HUDEP-2 (cell line): ENCODE measurements at regions not wholly inside any gene's neighbourhood (a gene's known extent, or its start where the extent isn't known, plus 50 kb on each side); places are given as distances from the start of the nearest gene placed in this dataset.
"Not testable (repeated sequence)": the region's sequence is repeated elsewhere in the genome, so short reads cannot be mapped to it uniquely, and the experiment has no call there.

Source experiments
- DNase-seq, 76 experiments: peaks; one replicate each; lab custom pipeline; 2025; ENCODE audit not compliant: unreplicated experiment in 76 of 76; lab: John Stamatoyannopoulos, UW

DNA sequence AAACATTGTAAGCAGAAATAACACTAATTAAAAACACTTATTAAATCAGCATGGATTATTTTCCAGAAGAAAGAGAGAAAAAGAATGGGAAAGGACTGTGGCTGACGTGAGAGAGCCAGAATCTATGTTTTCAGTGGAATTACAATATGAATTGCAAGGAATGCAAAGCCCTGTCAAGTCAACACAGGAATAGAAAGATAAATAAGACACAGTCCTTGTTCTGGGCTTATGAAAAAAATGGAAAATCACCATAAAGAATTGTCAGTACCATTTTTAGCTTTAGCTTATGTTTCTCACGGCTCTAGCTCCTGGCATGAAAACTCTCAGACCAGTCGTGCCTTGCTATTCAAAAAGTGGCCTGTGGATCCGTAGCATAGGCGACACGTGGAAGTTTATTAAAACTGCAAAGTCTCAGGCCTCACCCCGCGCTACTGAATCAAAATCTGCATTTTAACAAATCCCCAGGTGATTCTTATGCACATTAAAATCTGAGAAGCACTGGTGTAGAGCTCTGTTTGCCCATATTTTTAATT lies 549.1 kb downstream of the RPS29 start:
- DNase-seq: no peak

DNA sequence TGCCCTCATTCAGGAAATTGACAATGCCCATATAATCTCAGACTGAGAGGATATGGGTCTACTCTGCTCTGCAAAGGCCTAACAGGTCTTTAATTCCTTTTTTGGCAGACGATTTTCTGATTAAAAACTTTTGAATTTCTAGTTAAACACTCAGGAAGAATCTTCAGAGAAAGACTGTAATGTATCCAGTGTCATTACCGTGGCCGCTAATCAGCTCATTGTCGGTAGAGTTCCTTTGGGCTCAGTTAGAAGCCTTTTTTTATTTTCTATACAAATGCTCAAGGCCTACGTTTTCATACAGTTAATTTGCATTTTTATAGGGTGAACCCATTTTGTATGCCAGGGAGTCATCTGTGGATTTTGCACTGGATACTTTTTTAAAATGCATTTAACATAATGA lies 549.9 kb downstream of the RPS29 start:
- no peak for DNase-seq

DNA sequence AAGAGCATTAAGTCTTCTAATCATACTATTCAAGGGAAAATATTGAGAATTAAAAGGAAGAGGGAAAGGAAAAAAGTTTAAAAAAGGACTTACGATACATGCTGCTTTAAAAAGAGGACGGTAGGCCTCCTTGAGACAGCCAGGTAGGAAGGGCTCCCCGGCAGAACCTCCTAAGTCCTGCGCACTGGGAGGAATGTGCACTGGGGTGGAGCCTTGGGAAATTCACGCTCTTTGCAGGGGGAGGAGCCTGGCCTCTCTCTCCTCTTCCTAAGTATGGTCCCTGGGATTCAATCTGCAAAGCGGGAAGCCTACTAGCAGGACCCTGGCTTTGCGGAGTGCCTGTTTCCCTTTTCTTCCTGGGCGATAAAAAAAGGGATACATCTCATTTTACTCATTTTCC lies 553.0 kb downstream of the RPS29 start:
- no peak for DNase-seq

DNA sequence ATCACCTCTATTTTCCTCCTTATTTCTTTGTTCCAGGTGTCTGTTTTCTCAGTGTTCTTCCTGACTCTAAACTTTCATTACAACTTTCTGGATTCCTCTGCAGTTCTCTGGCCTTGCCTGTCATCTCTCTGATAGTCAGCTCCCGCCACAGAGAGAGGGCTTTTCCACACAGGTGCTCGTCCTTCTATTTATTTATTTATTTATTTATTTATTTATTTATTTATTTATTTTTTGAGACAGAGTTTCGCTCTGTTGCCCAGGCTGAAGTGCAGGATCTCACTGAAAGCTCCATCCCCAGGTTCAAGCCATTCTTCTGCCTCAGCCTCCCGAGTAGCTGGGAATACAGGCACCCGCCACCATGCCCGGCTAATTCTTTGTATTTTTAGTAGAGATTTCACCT lies 554.5 kb downstream of the RPS29 start:
- not testable (repeated sequence) for DNase-seq

DNA sequence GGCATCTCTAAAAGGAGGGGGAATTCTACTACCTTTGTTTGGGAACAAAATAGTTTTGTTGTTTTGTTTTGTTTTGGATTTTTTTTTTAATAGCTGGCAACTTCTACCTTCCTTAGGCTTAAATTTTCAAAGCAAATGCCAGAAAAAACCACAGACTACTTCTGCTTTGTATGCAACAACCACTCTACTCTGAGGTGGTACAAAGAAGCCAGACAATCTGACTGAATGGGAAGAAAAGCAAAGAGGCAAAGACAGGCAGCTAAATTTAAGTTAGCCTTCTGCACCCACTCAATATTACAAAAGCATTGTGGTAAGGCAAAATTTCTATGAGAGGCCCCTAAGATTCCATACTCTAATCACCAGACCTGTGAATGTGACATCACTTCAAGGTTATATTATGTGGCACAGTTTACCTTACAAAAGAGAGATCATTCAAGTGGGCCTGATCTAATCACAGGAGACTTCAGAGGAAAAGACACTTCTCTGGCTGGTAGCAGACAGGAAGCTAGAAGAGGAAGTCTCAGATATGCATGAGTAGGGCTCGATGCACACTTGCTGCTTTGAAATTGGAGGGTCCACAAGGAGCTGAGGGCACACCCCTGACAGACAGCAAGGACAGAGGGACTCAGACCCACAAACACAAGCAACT lies 566.6 kb downstream of the RPS29 start:
- DNase-seq: no peak

DNA sequence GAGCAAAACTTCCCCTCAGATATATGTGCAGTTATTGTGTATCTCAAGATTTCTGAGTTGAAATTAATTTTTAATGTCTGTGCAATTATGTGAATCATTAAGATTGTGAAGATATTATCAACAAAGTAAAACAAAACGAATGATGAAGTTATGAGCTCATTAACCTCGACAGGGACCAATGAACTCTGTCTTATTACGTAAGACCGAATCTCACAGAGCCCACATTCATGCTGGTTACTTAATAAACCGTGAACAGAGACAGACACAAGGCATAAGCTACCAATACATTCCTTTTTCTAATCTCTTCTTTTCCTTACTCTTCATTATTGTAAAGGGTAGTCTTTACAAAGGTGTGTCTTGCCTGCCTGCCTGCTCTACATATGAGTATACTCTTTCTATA lies 568.7 kb downstream of the RPS29 start:
- no peak for DNase-seq

DNA sequence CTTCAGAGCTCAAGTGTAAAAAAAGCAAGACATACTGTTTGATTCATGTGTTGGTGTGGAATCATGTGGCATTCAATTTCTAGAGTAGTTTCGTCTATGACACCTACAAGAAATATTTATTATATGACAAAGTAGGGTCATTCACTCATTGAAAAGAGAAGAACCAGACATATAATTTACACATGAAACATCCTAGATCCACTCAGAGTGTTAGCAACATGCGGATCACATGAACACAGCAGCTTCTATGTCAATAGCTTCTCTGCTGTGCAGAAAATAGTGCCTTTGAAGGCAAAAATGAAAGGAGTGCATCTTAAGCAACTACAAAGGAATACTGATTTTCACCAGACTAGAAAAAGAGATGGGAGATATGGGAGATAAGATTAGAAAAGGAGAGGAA lies 569.8 kb downstream of the RPS29 start:
- DNase-seq: no peak

DNA sequence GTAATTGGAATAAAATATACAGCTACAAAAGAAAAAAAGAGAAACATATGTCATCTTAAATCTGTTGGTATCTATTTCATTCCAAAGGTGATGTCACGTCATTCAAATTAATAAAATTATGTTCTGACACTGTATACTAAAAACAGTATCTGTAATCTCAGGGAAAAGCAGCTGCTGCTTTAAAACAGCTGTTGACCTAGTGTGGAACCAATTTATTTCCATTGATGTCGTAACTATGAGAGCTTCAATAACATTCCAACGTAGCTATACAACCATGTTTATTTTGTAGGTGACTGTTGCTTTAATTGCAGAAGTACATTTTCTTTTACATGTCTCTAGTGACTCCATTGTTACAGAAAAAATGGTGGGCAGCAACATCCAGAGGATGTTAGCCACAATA lies 571.7 kb downstream of the RPS29 start:
- no peak for DNase-seq

DNA sequence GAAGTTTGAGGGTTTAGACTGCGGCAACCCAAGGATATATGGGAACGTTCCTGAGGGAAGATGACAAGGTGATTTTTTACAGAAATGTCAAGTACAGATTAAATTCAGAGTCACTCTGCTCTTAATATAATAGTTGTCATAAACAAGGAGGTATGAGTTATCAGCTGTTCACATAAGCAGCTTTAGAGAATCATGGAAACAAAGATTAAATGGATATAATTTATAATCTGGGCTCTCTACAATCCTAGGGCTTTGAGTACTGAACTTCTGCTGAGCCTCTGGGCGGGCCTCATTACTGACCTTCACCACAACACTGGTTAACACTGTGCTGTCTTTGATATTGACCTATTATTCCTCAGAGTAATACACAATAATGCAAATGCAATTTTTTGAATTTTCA lies 577.8 kb downstream of the RPS29 start:
- no peak for DNase-seq

DNA sequence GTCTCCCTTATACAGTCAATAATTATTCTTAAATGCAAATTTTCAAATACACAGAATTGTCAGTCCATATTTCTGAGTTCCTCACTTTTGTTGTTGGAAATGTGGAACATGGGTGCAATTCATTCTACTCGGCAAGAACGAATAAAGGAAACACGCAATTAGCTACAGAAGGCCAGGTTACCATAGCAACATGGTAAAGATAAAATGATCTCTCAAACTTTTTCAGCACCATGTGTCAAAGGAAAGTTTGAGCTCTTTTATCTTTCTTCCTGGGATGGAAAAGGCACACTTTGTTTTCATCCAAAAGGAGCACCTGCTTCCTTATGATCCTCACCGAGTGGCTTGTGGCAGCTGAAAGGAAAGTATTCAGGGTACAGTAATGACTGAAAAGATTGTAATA lies 595.0 kb downstream of the RPS29 start:
- no peak for DNase-seq

DNA sequence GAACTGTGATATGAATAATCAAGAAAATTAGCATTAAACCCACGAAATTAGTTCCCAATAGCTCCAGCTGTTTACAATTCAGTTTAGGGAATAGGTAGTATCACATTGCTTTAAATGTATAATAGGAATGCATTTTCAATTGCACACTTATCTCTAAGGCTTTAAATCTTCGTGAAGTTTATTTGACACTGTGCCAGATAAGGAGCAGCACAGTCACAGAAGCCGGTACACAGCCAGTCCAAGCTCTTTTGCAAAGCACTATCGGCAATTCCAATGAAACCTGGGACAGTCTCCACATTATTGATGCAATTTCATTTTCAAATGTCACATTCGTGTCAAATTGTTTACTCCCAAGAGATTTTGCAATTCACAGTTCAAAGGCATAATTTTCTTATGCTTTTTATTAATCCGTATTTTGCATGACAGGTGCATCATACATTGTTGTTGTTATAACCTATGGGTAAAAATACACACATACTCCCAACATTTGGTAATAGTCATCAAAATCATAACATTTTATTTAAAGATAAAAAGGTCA lies 602.8 kb downstream of the RPS29 start:
- DNase-seq: no peak

DNA sequence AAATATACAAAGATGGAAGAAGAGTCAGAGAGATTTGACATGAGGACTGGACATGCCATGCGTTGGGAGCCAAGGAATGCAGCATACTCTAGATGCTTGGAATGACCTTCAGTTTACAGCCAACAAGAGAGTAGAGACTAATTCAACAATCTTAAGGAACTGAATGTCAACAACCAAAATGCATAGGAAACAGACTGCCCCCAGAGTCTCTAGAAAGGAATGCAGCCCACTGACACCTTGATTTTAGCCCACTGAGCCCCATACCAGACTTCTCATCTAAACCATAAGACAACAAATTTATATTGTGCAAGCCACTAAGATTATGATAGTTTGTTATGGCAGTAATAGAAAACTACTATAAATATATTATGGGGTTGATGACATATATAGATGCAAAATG lies 611.2 kb downstream of the RPS29 start:
- DNase-seq: no peak

DNA sequence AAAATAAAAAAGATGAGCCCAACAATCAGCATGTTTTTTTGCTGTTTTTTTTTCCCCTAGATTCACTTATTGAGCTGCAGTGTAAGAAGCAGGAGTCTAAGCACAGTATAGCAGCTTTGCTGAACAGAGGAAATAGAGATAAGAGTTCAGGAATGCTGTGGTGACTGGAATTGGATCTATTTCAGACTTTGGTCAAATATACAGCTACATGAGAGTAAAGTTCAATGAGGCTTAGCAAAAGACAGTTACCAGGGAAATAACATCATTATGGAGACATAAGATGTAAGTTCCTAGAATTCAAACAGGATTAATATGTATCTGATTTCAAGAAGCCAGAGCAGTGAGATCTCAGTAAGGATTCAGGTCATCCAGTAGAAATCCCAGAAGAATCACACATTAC lies 613.0 kb downstream of the RPS29 start:
- DNase-seq: no peak

DNA sequence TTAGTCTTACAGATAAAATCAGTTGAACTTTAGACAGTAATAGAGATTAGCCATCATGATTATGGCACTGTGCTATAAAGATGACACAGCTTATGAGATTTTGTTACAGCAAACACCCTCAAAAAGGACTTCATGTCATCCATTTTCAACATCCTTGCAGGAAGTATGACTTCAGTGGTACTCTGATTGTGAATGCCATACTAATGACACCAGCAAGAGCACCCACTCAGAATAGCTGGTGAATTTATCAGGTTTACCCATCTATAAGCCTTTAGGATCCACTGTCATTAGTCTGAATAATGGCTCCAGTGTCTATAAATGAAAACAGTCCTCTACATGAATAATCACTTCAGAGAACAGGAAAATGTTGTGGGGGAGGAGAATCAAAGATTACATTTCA lies 615.2 kb downstream of the RPS29 start:
- DNase-seq: no peak

DNA sequence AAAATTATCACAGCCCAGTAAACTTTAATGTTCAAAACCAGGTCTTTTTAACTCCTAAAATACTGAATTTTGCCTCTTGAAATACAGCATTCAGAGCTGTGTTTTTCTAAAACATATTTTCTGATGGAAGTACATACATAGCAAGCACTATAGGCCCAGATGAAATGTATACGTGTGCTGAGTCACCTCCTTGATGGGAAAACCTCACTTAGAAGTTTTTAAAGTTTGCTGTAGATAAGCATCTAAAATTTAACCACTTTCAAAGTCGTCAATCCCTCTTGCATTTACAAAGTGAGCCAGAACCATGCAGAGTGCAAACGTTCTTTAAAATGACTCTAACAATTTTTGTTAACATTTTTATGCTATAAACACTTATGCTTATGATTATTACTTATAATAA lies 618.8 kb downstream of the RPS29 start:
- DNase-seq: no peak

DNA sequence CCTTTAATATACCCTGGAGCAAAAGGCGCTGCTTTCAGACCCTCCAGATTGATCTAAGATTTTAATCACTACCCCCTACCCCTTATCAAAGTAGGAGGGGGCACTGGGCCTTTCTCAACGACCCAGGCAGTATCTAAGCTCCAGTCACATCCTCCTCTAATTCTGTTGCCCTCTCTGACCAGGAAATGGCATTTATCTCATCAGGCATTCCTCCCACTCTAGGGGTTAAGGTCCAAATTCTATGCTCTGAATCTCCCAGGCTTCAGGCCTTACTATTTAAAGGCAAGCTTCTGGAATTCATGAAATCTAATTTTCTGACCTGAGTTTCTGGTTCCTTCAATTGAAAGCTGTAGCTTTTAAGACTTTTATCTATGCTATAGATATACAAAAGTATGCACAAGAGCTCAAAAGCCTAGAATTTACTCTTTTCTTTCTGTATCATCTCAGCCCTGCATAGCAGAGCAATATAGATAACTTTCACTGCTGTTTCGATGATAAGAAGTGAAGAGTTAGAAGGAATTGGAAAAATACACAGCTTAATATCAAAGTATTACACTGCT lies 622.9 kb downstream of the RPS29 start:
- DNase-seq: no peak

DNA sequence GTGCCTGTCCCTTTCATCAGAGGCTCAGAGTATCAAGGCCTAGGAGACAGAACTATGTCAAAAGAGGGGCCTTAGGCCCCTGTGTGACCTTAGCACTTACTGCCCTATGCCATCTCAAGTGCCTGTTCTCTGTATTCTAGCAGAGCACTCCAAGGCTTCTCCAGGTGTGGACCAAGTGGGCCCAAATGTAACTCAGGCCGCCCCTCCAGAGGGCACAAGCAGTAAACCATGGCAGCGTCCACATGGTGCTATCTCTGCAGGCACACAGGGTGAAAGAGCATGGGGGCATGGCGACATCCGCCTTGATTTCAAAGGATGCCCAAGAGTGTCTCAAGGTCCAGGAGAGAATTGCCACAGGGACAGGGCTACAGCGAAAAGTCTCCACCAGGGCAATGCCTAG lies 628.7 kb downstream of the RPS29 start:
- no peak for DNase-seq

DNA sequence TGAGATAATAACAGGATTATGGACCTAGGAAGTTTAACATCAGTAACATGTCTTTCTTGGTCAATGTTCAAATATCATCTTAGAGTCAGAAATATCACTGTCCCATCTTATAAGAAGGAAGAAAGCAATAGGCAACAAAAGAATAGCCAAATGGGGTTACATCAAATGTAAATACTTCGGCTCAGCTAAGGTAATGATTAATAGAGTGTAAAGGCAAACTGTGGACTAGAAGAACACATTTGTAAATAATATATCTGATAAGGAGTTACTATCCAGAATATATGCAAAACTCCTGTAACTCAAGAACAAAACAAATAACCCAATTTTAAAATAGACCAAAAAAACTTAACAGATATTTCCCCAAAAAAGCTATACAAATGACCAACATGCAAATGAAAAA lies 630.3 kb downstream of the RPS29 start:
- no peak for DNase-seq

DNA sequence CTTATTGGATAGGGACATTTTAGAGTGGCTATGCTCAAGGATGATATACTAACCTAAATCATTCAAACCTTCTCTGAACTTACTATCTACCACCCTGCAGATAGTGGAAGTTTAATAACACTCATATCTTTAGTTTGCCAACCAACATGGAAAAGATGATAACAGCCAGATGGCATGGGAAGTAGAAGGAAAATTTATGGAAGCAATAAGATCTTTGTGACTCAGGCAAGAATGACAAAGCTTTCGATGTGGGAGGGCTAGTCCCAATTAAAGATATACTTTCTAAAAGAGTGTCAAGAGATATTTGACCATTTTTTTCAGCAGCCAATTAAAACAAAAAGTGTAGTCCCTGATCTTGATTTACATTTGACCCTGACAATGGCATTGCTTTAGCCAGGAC lies 631.7 kb downstream of the RPS29 start:
- DNase-seq: no peak

DNA sequence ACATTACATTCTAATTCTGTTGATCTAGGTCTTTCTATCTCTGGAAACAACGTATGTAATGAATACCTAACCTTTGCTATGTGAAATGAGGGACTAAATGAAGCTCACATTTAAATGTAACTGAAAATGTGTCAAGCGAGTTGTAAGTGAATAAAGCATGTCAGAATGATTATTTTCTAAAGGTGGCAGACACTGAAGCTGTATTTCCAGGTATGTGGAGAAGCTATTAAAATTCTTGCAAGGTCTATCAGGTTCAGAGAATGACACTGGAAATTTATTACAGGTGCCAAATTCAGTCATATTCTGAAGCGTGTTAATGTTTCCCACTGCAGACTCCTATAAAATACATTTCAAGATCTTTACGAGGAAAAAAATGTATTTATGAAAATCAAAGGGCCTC lies 641.4 kb downstream of the RPS29 start:
- DNase-seq: no peak

DNA sequence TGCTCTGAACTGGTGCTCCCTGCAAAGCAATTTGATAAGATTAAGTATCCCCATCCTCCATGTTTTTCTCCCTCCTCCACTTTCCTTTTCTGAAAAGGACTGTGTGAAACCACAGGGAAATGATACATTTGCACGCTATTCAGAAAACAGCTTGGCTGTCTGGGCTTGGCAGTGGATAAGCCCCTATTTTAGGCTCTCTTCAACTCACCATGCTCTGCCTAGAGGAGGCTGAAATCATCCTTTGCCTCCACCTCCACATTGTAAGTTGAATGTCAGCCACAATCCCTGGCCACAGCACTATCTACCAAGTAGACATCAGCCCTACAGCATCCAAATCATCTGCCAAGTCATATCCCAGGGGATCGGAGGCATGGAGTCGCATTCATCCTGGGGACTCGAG lies 642.3 kb downstream of the RPS29 start:
- DNase-seq: no peak

DNA sequence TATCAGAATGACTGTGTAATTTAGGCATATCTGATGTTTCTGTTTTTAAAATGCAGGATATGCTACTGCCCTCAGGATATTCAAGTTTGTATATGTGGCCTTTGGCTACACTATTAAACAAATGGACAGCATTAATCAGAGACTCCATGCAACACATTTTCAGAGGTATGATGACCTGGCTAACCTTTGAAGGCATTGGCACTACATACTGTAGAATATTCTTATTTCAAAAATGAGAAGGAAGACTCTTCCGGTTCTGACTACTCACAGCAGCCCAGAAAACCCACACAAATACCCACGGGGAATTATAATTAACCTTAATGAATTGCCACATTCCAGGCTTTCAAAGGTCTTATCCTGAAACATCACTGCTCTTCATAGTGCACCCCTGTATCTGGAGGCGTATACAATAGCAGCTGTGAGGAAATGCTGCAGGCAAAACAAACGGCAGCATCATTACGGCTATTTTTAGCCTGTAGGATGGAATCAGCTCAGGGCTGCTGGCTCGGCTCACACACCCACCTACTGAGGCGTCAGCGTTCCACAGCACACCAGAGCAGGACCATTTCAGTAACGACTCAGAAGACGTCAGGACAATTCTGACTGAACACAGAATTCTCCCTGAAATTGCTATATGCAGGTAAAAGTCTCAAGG lies 648.5 kb downstream of the RPS29 start:
- no peak for DNase-seq
